ENCODE measurements at regions not wholly inside any gene's neighbourhood (a gene's known extent, or its start where the extent isn't known, plus 50 kb on each side); places are given as distances from the start of the nearest gene placed in this dataset.
"Not testable (repeated sequence)": the region's sequence is repeated elsewhere in the genome, so short reads cannot be mapped to it uniquely, and the experiment has no call there.

DNA sequence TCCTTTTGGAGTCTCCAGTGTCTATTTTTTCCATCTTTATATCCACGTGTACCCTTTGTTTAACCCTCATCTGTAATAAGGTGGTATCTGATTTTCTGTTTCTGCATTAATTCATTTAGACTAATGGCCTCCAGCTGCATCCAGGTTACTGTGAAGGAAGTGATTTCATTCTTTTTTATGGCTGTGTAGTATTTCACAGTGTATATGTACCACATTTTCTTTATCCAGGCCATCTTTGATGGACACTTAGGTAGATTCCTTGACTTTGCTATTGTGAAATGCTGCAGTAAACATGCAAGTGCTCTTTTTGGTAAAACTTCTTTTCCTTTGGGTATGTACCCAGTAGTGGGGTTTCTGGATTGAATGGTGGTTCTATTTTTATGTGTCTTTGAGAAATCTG, 128.0 kb upstream of the MTPN start:
- Histone ChIP-seq H3K4me3 (ENCODE audit: low read depth in 1 of 2, low read length in 1 of 2) (no peak overlapping the region), H3K9me3 (no peaks in the 10 kb centered on the region), H3K27me3 (no peaks in the 10 kb centered on the region), H3K27ac (no peak overlapping the region), H3K4me1 (ENCODE audit: control insufficient read depth in 1 of 2, insufficient read depth in 1 of 2, low read depth in 1 of 2, low read length in 1 of 2) (no peaks in the 10 kb centered on the region), H3K36me3 (no peaks in the 10 kb centered on the region)
- TF ChIP-seq CTCF (IDR thresholded peaks at IDR 0.05): no peak

GRCh38 chr7:136104269-136104603, 127.1 kb upstream of the MTPN start:
- no peaks in the 10 kb centered on the region for H3K36me3 ChIP-seq
- no peaks in the 10 kb centered on the region for H3K4me1 ChIP-seq (ENCODE audit: control insufficient read depth in 1 of 2, insufficient read depth in 1 of 2, low read depth in 1 of 2, low read length in 1 of 2)
- TF ChIP-seq CTCF (IDR thresholded peaks at IDR 0.05): no peak
- H3K9me3 ChIP-seq: no peaks in the 10 kb centered on the region
- H3K4me3 ChIP-seq (ENCODE audit: low read depth in 1 of 2, low read length in 1 of 2): no peak overlapping the region
- H3K27ac ChIP-seq: no peak overlapping the region
- no peaks in the 10 kb centered on the region for H3K27me3 ChIP-seq

DNA sequence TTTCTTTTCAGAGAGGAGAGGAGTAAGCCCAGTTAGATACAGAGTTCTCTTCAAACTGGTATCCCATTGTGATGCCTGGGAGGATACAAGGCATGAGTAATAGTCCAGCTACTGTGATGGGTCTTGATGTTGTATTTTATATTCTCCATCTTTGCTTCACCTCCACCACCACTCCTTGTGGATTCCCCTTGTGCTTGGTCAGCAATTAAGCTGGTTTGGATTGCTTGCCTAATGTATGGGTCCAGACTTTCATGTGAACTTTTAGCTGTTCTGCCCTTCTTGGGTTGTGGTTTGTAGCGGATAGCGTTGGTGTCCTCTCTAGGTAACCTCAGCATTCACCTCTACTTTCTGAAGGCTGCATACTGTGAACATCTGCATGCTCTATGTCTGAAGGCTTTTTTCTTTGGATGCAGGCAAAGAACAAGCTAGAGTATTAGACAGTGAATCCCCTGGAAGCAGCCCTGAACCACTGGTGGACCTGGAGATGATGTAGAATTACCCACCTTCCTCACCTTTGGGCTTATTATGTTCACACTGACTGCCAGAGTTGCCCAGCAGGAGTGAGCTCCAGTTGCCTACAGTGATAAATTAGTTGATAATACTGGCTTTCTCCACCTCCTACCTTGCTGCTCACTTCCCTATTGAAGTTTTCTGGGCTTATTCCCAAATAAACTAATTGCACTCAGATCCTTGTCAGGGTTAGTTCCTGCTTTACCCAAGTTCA, 126.5 kb upstream of the MTPN start:
- Histone ChIP-seq H3K27me3 (no peaks in the 10 kb centered on the region), H3K27ac (no peak overlapping the region), H3K4me3 (ENCODE audit: low read depth in 1 of 2, low read length in 1 of 2) (no peak overlapping the region), H3K36me3 (no peaks in the 10 kb centered on the region), H3K4me1 (ENCODE audit: control insufficient read depth in 1 of 2, insufficient read depth in 1 of 2, low read depth in 1 of 2, low read length in 1 of 2) (no peaks in the 10 kb centered on the region), H3K9me3 (no peaks in the 10 kb centered on the region)
- TF ChIP-seq CTCF (IDR thresholded peaks at IDR 0.05): no peak

- Histone ChIP-seq H3K9me3 (no peaks in the 10 kb centered on the region), H3K27ac (no peak overlapping the region), H3K27me3 (no peaks in the 10 kb centered on the region), H3K4me3 (ENCODE audit: low read depth in 1 of 2, low read length in 1 of 2) (no peak overlapping the region), H3K4me1 (ENCODE audit: control insufficient read depth in 1 of 2, insufficient read depth in 1 of 2, low read depth in 1 of 2, low read length in 1 of 2) (no peaks in the 10 kb centered on the region), H3K36me3 (no peaks in the 10 kb centered on the region)
- no peak for TF ChIP-seq CTCF (IDR thresholded peaks at IDR 0.05)
Observed at GRCh38 chr7:136102881-136103280, 125.7 kb upstream of the MTPN start.

- not testable (repeated sequence) for H3K27ac ChIP-seq; H3K27me3 ChIP-seq; H3K4me1 ChIP-seq (ENCODE audit: control insufficient read depth in 1 of 2, insufficient read depth in 1 of 2, low read depth in 1 of 2, low read length in 1 of 2); H3K4me3 ChIP-seq (ENCODE audit: low read depth in 1 of 2, low read length in 1 of 2); H3K9me3 ChIP-seq; H3K36me3 ChIP-seq
Observed at GRCh38 chr7:136092714-136093113, 115.6 kb upstream of the MTPN start.

GRCh38 chr7:136087881-136088280, 110.7 kb upstream of the MTPN start:
- Histone ChIP-seq H3K27me3 (no peaks in the 10 kb centered on the region), H3K27ac (no peak overlapping the region), H3K4me3 (ENCODE audit: low read depth in 1 of 2, low read length in 1 of 2) (no peak overlapping the region), H3K9me3 (no peaks in the 10 kb centered on the region), H3K36me3 (no peaks in the 10 kb centered on the region), H3K4me1 (ENCODE audit: control insufficient read depth in 1 of 2, insufficient read depth in 1 of 2, low read depth in 1 of 2, low read length in 1 of 2) (no peaks in the 10 kb centered on the region)
- TF ChIP-seq CTCF (IDR thresholded peaks at IDR 0.05): no peak
